Muscle layer of duodenum (tissue), 2 donors: ENCODE measurements at regions not wholly inside any gene's neighbourhood (a gene's known extent, or its start where the extent isn't known, plus 50 kb on each side); places are given as distances from the start of the nearest gene placed in this dataset.
"Not testable (repeated sequence)": the region's sequence is repeated elsewhere in the genome, so short reads cannot be mapped to it uniquely, and the experiment has no call there.

Source experiments
- H3K27ac ChIP-seq: one replicate; pipeline ENCODE4 v1.7.0; 2013; ENCODE audit warnings: mild to moderate bottlenecking, low read length
- H3K27me3 ChIP-seq: one replicate; pipeline ENCODE4 v1.7.0; 2013; ENCODE audit warnings: low read depth, mild to moderate bottlenecking, control low read depth, low read length
- H3K36me3 ChIP-seq, 2 donors: one replicate each; pipeline ENCODE4 v1.7.0; 2013; ENCODE audit warnings: low read length in 2 of 2, control low read depth in 1 of 2, mild to moderate bottlenecking in 1 of 2; ENCODE audit not compliant: insufficient read depth in 2 of 2, control insufficient read depth in 1 of 2
- H3K4me1 ChIP-seq, 2 donors: one replicate each; pipeline ENCODE4 v1.7.0; 2013; ENCODE audit warnings: low read length in 2 of 2, mild to moderate bottlenecking in 2 of 2, control low read depth in 1 of 2, moderate library complexity in 1 of 2; ENCODE audit not compliant: insufficient read depth in 2 of 2, control insufficient read depth in 1 of 2
- H3K4me3 ChIP-seq, 2 donors: one replicate each; pipeline ENCODE4 v1.7.0; 2013; ENCODE audit warnings: low read length in 2 of 2, low read depth in 1 of 2, mild to moderate bottlenecking in 1 of 2
- H3K9me3 ChIP-seq, 2 donors: one replicate each; pipeline ENCODE4 v1.7.0; 2013; ENCODE audit warnings: low read length in 2 of 2, control low read depth in 1 of 2, mild to moderate bottlenecking in 1 of 2; ENCODE audit not compliant: control insufficient read depth in 1 of 2
- donor health status: healthy.

GRCh38 chr19:28301961-28302360, 911.0 kb downstream of the UQCRFS1 start:
- Histone ChIP-seq H3K4me3 (no peak overlapping the region), H3K27me3 (no peaks in the 10 kb centered on the region), H3K4me1 (no peaks in the 10 kb centered on the region), H3K36me3 (no peaks in the 10 kb centered on the region), H3K9me3 (no peaks in the 10 kb centered on the region), H3K27ac (no peak overlapping the region)

- Histone ChIP-seq H3K4me3 (no peak overlapping the region), H3K9me3 (no peaks in the 10 kb centered on the region), H3K36me3 (no peaks in the 10 kb centered on the region), H3K4me1 (no peaks in the 10 kb centered on the region), H3K27me3 (no peaks in the 10 kb centered on the region), H3K27ac (no peak overlapping the region)
Measured at GRCh38 chr19:28301463-28301862, 911.5 kb downstream of the UQCRFS1 start.

- H3K9me3 ChIP-seq, result no peaks in the 10 kb centered on the region
- no peak overlapping the region for H3K4me3 ChIP-seq
- no peak overlapping the region for H3K27ac ChIP-seq
- no peaks in the 10 kb centered on the region for H3K36me3 ChIP-seq
- no peaks in the 10 kb centered on the region for H3K4me1 ChIP-seq
- no peaks in the 10 kb centered on the region for H3K27me3 ChIP-seq
Measured at GRCh38 chr19:28299649-28300048, 913.3 kb downstream of the UQCRFS1 start.

- Histone ChIP-seq H3K4me3 (no peak overlapping the region), H3K9me3 (no peaks in the 10 kb centered on the region), H3K27me3 (no peaks in the 10 kb centered on the region), H3K4me1 (no peaks in the 10 kb centered on the region), H3K36me3 (no peaks in the 10 kb centered on the region), H3K27ac (no peak overlapping the region)
Measured at GRCh38 chr19:28297586-28298157, 915.3 kb downstream of the UQCRFS1 start.

- Histone ChIP-seq H3K4me1 (no peaks in the 10 kb centered on the region), H3K27ac (no peak overlapping the region), H3K9me3 (no peaks in the 10 kb centered on the region), H3K4me3 (no peak overlapping the region), H3K27me3 (no peaks in the 10 kb centered on the region), H3K36me3 (no peaks in the 10 kb centered on the region)
Measured at GRCh38 chr19:28297036-28297435, 915.9 kb downstream of the UQCRFS1 start.

GRCh38 chr19:28296506-28296905, 916.4 kb downstream of the UQCRFS1 start:
- no peak overlapping the region for H3K4me3 ChIP-seq
- H3K27me3 ChIP-seq, result no peaks in the 10 kb centered on the region
- H3K27ac ChIP-seq, result no peak overlapping the region
- no peaks in the 10 kb centered on the region for H3K36me3 ChIP-seq
- no peaks in the 10 kb centered on the region for H3K9me3 ChIP-seq
- no peaks in the 10 kb centered on the region for H3K4me1 ChIP-seq

- H3K36me3 ChIP-seq, H3K4me1 ChIP-seq, H3K27me3 ChIP-seq, H3K4me3 ChIP-seq, H3K27ac ChIP-seq, H3K9me3 ChIP-seq: not testable (repeated sequence)
Measured at GRCh38 chr19:28294975-28295374, 918.0 kb downstream of the UQCRFS1 start.

GRCh38 chr19:28294395-28294794, 918.6 kb downstream of the UQCRFS1 start:
- peaks cover 0 to 6% of the 10 kb centered on the region in 2 donors for H3K4me1 ChIP-seq
- H3K27me3 ChIP-seq, result no peaks in the 10 kb centered on the region
- H3K27ac ChIP-seq, result no peak overlapping the region
- no peaks in the 10 kb centered on the region for H3K36me3 ChIP-seq
- H3K4me3 ChIP-seq, result no peak overlapping the region
- H3K9me3 ChIP-seq, result no peaks in the 10 kb centered on the region

GRCh38 chr19:28293685-28294084, 919.3 kb downstream of the UQCRFS1 start:
- Histone ChIP-seq H3K4me3 (no peak overlapping the region), H3K27ac (no peak overlapping the region), H3K4me1 (peaks cover 0 to 10% of the 10 kb centered on the region in 2 donors), H3K9me3 (no peaks in the 10 kb centered on the region), H3K36me3 (no peaks in the 10 kb centered on the region), H3K27me3 (no peaks in the 10 kb centered on the region)

GRCh38 chr19:28292822-28293500, 920.0 kb downstream of the UQCRFS1 start:
- Histone ChIP-seq H3K4me1 (peaks cover 0 to 10% of the 10 kb centered on the region in 2 donors), H3K36me3 (no peaks in the 10 kb centered on the region), H3K27me3 (no peaks in the 10 kb centered on the region), H3K9me3 (no peaks in the 10 kb centered on the region), H3K27ac (no peak overlapping the region), H3K4me3 (no peak overlapping the region)

GRCh38 chr19:28291874-28292273, 921.1 kb downstream of the UQCRFS1 start:
- H3K4me1 ChIP-seq, result peaks cover 0 to 10% of the 10 kb centered on the region in 2 donors
- H3K27me3 ChIP-seq, result no peaks in the 10 kb centered on the region
- no peaks in the 10 kb centered on the region for H3K36me3 ChIP-seq
- H3K9me3 ChIP-seq, result no peaks in the 10 kb centered on the region
- no peak overlapping the region for H3K4me3 ChIP-seq
- H3K27ac ChIP-seq, result no peak overlapping the region
